ENCODE measurements at regions not wholly inside any gene's neighbourhood (a gene's known extent, or its start where the extent isn't known, plus 50 kb on each side); places are given as distances from the start of the nearest gene placed in this dataset.
"Not testable (repeated sequence)": the region's sequence is repeated elsewhere in the genome, so short reads cannot be mapped to it uniquely, and the experiment has no call there.

GRCh38 chr15:87672309-87673288 is 583.9 kb downstream of the NTRK3 start:
- no peak for DNase-seq

- DNase-seq, result no peak
These were observed 585.2 kb downstream of the NTRK3 start for GRCh38 chr15:87671289-87671688.

GRCh38 chr15:87669846-87670245 is 586.7 kb downstream of the NTRK3 start:
- DNase-seq, result no peak

GRCh38 chr15:87668768-87669564 is 587.6 kb downstream of the NTRK3 start:
- DNase-seq, result not testable (repeated sequence)

- no peak for DNase-seq
These were observed 588.9 kb downstream of the NTRK3 start for GRCh38 chr15:87667643-87668042.

- DNase-seq, result no peak
These were observed 594.0 kb downstream of the NTRK3 start for GRCh38 chr15:87662575-87662974.

GRCh38 chr15:87661454-87662355 is 594.8 kb downstream of the NTRK3 start:
- DNase-seq, result no peak

GRCh38 chr15:87660251-87661129 is 596.0 kb downstream of the NTRK3 start:
- no peak for DNase-seq

GRCh38 chr15:87656372-87656771 is 600.2 kb downstream of the NTRK3 start:
- DNase-seq, result no peak

GRCh38 chr15:87653646-87654045 is 602.9 kb downstream of the NTRK3 start:
- no peak for DNase-seq

GRCh38 chr15:87649175-87649574 is 607.4 kb downstream of the NTRK3 start:
- no peak for DNase-seq

GRCh38 chr15:87648278-87648677 is 608.3 kb downstream of the NTRK3 start:
- DNase-seq, result no peak

- DNase-seq, result no peak
These were observed 610.8 kb downstream of the NTRK3 start for GRCh38 chr15:87645723-87646122.

GRCh38 chr15:87642997-87643396 is 613.5 kb downstream of the NTRK3 start:
- DNase-seq, result not testable (repeated sequence)

GRCh38 chr15:87639305-87640011 is 617.1 kb downstream of the NTRK3 start:
- no peak for DNase-seq

GRCh38 chr15:87638554-87639083 is 617.9 kb downstream of the NTRK3 start:
- DNase-seq, result no peak

- no peak for DNase-seq
These were observed 622.2 kb downstream of the NTRK3 start for GRCh38 chr15:87634361-87634760.

- DNase-seq, result no peak
These were observed 623.0 kb downstream of the NTRK3 start for GRCh38 chr15:87633525-87633924.

GRCh38 chr15:87632364-87632763 is 624.2 kb downstream of the NTRK3 start:
- DNase-seq, result no peak

GRCh38 chr15:87631775-87632174 is 624.8 kb downstream of the NTRK3 start:
- DNase-seq, result no peak

- no peak for DNase-seq
These were observed 625.4 kb downstream of the NTRK3 start for GRCh38 chr15:87631093-87631492.

All from SHP77 (cell line).